ENCODE measurements at regions not wholly inside any gene's neighbourhood (a gene's known extent, or its start where the extent isn't known, plus 50 kb on each side); places are given as distances from the start of the nearest gene placed in this dataset.

DNA sequence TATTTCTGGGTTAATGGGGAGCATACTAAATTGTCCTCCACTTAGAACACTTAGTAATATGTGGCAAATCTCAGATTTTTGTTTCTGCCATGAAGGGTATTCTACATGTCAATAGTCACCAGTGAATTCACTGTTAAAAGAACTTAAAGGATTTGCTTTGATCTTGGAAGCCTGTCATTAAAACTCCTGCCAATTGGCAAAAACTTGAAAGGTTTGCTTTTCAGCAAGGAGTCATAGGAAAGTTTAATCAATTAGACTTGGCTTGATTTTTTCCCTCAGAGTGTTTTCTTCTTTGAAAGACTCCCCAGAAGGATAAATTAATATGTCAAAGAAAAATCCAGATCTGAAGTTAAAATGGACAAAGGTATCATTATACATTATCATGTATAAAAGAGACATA, 671.9 kb upstream of the PKDCC start:
- Histone ChIP-seq H3K4me2 (ENCODE audit: control insufficient read depth, insufficient read depth) (no peak overlapping the region), H3K79me2 (ENCODE audit: control insufficient read depth, insufficient read depth, low read length) (no peaks in the 10 kb centered on the region), H3K4me3 (no peak overlapping the region), H3K27ac (ENCODE audit: control insufficient read depth, insufficient read depth) (no peak overlapping the region), H3K9ac (ENCODE audit: control insufficient read depth, insufficient read depth, low read length) (no peak overlapping the region), H4K20me1 (ENCODE audit: control insufficient read depth, insufficient read depth) (no peaks in the 10 kb centered on the region), H3K27me3 (replicated peaks in 1 of 2; ENCODE audit: control insufficient read depth in 2 of 2, insufficient read depth in 2 of 2, low read length in 1 of 2) (no peaks in the 10 kb centered on the region), H3K9me3 (replicated peaks; ENCODE audit: control insufficient read depth, insufficient read depth, low read length) (no peaks in the 10 kb centered on the region), H3K4me1 (ENCODE audit: control insufficient read depth, insufficient read depth, low read length) (no peaks in the 10 kb centered on the region), H2AFZ (ENCODE audit: control insufficient read depth, low read depth, low read length) (no peak overlapping the region), H3K36me3 (ENCODE audit: control insufficient read depth in 2 of 2, insufficient read depth in 2 of 2, low read length in 1 of 2) (no peaks in the 10 kb centered on the region)
- intact Hi-C loops (cut with micrococcal nuclease; ENCODE audit: unreplicated experiment) (no loop called here), in situ Hi-C loops (cut with MboI) (no loop called here)
- ChIA-PET POLR2A (no interaction called here), RAD21 (ENCODE audit: unreplicated experiment) (no interaction called here), SMC1A (ENCODE audit: uncharacterized antibody, unreplicated experiment) (no interaction called here), CTCF (no interaction called here)
- ATAC-seq: no peak
- TF ChIP-seq ZSCAN29 (IDR thresholded peaks at IDR 0.05) (no peak), KDM1A (IDR thresholded peaks at IDR 0.05; ENCODE audit: borderline replicate concordance) (no peak), SMAD5 (IDR thresholded peaks at IDR 0.05; ENCODE audit: low read depth) (no peak), SUPT20H (IDR thresholded peaks at IDR 0.05; ENCODE audit: borderline replicate concordance, control insufficient read depth, low read depth, low read length) (no peak), CREB1 (IDR thresholded peaks at IDR 0.05; ENCODE audit: low read depth) (no peak), BACH1 (IDR thresholded peaks at IDR 0.05; ENCODE audit: borderline replicate concordance) (no peak), LARP7 (IDR thresholded peaks at IDR 0.05) (no peak)
- TF ChIP-seq, protein P1, sequence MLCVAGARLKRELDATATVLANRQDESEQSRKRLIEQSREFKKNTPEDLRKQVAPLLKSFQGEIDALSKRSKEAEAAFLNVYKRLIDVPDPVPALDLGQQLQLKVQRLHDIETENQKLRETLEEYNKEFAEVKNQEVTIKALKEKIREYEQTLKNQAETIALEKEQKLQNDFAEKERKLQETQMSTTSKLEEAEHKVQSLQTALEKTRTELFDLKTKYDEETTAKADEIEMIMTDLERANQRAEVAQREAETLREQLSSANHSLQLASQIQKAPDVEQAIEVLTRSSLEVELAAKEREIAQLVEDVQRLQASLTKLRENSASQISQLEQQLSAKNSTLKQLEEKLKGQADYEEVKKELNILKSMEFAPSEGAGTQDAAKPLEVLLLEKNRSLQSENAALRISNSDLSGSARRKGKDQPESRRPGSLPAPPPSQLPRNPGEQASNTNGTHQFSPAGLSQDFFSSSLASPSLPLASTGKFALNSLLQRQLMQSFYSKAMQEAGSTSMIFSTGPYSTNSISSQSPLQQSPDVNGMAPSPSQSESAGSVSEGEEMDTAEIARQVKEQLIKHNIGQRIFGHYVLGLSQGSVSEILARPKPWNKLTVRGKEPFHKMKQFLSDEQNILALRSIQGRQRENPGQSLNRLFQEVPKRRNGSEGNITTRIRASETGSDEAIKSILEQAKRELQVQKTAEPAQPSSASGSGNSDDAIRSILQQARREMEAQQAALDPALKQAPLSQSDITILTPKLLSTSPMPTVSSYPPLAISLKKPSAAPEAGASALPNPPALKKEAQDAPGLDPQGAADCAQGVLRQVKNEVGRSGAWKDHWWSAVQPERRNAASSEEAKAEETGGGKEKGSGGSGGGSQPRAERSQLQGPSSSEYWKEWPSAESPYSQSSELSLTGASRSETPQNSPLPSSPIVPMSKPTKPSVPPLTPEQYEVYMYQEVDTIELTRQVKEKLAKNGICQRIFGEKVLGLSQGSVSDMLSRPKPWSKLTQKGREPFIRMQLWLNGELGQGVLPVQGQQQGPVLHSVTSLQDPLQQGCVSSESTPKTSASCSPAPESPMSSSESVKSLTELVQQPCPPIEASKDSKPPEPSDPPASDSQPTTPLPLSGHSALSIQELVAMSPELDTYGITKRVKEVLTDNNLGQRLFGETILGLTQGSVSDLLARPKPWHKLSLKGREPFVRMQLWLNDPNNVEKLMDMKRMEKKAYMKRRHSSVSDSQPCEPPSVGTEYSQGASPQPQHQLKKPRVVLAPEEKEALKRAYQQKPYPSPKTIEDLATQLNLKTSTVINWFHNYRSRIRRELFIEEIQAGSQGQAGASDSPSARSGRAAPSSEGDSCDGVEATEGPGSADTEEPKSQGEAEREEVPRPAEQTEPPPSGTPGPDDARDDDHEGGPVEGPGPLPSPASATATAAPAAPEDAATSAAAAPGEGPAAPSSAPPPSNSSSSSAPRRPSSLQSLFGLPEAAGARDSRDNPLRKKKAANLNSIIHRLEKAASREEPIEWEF (IDR thresholded peaks at IDR 0.05; ENCODE audit: insufficient replicate concordance, low read depth, low read length): no peak
- TF ChIP-seq, protein P2, sequence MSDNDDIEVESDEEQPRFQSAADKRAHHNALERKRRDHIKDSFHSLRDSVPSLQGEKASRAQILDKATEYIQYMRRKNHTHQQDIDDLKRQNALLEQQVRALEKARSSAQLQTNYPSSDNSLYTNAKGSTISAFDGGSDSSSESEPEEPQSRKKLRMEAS (IDR thresholded peaks at IDR 0.05; ENCODE audit: low read depth, low read length): no peak
- TF ChIP-seq, protein P3, sequence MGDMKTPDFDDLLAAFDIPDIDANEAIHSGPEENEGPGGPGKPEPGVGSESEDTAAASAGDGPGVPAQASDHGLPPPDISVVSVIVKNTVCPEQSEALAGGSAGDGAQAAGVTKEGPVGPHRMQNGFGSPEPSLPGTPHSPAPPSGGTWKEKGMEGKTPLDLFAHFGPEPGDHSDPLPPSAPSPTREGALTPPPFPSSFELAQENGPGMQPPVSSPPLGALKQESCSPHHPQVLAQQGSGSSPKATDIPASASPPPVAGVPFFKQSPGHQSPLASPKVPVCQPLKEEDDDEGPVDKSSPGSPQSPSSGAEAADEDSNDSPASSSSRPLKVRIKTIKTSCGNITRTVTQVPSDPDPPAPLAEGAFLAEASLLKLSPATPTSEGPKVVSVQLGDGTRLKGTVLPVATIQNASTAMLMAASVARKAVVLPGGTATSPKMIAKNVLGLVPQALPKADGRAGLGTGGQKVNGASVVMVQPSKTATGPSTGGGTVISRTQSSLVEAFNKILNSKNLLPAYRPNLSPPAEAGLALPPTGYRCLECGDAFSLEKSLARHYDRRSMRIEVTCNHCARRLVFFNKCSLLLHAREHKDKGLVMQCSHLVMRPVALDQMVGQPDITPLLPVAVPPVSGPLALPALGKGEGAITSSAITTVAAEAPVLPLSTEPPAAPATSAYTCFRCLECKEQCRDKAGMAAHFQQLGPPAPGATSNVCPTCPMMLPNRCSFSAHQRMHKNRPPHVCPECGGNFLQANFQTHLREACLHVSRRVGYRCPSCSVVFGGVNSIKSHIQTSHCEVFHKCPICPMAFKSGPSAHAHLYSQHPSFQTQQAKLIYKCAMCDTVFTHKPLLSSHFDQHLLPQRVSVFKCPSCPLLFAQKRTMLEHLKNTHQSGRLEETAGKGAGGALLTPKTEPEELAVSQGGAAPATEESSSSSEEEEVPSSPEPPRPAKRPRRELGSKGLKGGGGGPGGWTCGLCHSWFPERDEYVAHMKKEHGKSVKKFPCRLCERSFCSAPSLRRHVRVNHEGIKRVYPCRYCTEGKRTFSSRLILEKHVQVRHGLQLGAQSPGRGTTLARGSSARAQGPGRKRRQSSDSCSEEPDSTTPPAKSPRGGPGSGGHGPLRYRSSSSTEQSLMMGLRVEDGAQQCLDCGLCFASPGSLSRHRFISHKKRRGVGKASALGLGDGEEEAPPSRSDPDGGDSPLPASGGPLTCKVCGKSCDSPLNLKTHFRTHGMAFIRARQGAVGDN (IDR thresholded peaks at IDR 0.05): no peak
- TF ChIP-seq, protein P4, sequence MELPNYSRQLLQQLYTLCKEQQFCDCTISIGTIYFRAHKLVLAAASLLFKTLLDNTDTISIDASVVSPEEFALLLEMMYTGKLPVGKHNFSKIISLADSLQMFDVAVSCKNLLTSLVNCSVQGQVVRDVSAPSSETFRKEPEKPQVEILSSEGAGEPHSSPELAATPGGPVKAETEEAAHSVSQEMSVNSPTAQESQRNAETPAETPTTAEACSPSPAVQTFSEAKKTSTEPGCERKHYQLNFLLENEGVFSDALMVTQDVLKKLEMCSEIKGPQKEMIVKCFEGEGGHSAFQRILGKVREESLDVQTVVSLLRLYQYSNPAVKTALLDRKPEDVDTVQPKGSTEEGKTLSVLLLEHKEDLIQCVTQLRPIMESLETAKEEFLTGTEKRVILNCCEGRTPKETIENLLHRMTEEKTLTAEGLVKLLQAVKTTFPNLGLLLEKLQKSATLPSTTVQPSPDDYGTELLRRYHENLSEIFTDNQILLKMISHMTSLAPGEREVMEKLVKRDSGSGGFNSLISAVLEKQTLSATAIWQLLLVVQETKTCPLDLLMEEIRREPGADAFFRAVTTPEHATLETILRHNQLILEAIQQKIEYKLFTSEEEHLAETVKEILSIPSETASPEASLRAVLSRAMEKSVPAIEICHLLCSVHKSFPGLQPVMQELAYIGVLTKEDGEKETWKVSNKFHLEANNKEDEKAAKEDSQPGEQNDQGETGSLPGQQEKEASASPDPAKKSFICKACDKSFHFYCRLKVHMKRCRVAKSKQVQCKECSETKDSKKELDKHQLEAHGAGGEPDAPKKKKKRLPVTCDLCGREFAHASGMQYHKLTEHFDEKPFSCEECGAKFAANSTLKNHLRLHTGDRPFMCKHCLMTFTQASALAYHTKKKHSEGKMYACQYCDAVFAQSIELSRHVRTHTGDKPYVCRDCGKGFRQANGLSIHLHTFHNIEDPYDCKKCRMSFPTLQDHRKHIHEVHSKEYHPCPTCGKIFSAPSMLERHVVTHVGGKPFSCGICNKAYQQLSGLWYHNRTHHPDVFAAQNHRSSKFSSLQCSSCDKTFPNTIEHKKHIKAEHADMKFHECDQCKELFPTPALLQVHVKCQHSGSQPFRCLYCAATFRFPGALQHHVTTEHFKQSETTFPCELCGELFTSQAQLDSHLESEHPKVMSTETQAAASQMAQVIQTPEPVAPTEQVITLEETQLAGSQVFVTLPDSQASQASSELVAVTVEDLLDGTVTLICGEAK (IDR thresholded peaks at IDR 0.05; ENCODE audit: borderline replicate concordance): no peak
- no peak for DNase-seq (ENCODE audit: low read depth, low spot score)
- no TSS peak for BruUV-seq (replicated peaks)
- no peak for FAIRE-seq

Measured in GM12878 (cell line).